SK-N-SH (cell line): ENCODE measurements at regions not wholly inside any gene's neighbourhood (a gene's known extent, or its start where the extent isn't known, plus 50 kb on each side); places are given as distances from the start of the nearest gene placed in this dataset.
A peak's percentile ranks its signal among the peaks of the same experiment; 100 is the strongest.

Experiments used
- CTCF ChIA-PET: fragments of 300-600, 350-600 bp; formaldehyde crosslinking; extraction: SDS; loops from one replicate; lab custom pipeline; 2021; lab: Yijun Ruan, JAX
- POLR2A ChIA-PET: fragments of 350-600 bp; sonication (Branson Sonifier 250); formaldehyde crosslinking; extraction: SDS; loops from one replicate; lab custom pipeline; 2020; ENCODE audit warnings: antibody characterized with exemption, inconsistent platforms; lab: Yijun Ruan, JAX
- DNase-seq: peaks from one replicate; pipeline ENCODE4 v3.0.0; 2012
- H2AFZ ChIP-seq: fragments of 200-600 bp; sonication (generic); 2 replicates; pipeline ENCODE4 v1.8.1; 2016; ENCODE audit warnings: antibody characterized with exemption, mild to moderate bottlenecking, low read depth
- H3F3A ChIP-seq: fragments of 200-600 bp; sonication (generic); replicated peaks from 2 replicates; pipeline ENCODE3; 2016; ENCODE audit warnings: antibody characterized with exemption, mild to moderate bottlenecking; ENCODE audit not compliant: insufficient read depth
- H3K27ac ChIP-seq, 2 experiments: fragments of 200-500 bp in 1 of 2; fragments of 200-600 bp in 1 of 2; sonication (Bioruptor generic) in 1 of 2; sonication (generic), shearing (Covaris generic) in 1 of 2; 2 replicates each; pipeline versions ENCODE4 v1.5.1 to v1.6.1; 2014 to 2016; ENCODE audit warnings: low read depth in 2 of 2, inconsistent platforms in 1 of 2, low read length in 1 of 2, mild to moderate bottlenecking in 1 of 2, mixed read lengths in 1 of 2
- H3K27me3 ChIP-seq: fragments of 200-600 bp; sonication (generic), shearing (Covaris generic); 2 replicates; pipeline ENCODE4 v1.6.1; 2016; ENCODE audit warnings: mixed run types; ENCODE audit not compliant: insufficient read depth
- H3K36me3 ChIP-seq, 2 experiments: fragments of 200-500 bp in 1 of 2; fragments of 200-600 bp in 1 of 2; sonication (Bioruptor generic) in 1 of 2; sonication (generic) in 1 of 2; replicated peaks in 1 of 2; 2 replicates each; pipeline versions ENCODE3 to v1.5.1; 2014 to 2016; ENCODE audit warnings: low read length in 1 of 2, mild to moderate bottlenecking in 1 of 2; ENCODE audit not compliant: insufficient read depth in 2 of 2, control insufficient read depth in 1 of 2
- H3K4me1 ChIP-seq, 2 experiments: fragments of 200-500 bp in 1 of 2; fragments of 200-600 bp in 1 of 2; sonication (Bioruptor generic) in 1 of 2; sonication (generic), shearing (Covaris generic) in 1 of 2; 2 replicates each; pipeline versions ENCODE4 v1.5.1 to v1.6.1; 2014 to 2016; ENCODE audit warnings: low read depth in 1 of 2, low read length in 1 of 2, mixed run types in 1 of 2; ENCODE audit not compliant: insufficient read depth in 2 of 2, control insufficient read depth in 1 of 2
- H3K4me2 ChIP-seq: fragments of 200-600 bp; sonication (generic), shearing (Covaris generic); 2 replicates; pipeline ENCODE4 v1.6.1; 2017; ENCODE audit warnings: mixed run types
- H3K4me3 ChIP-seq, 2 experiments: fragments of 200-500 bp in 1 of 2; fragments of 200-600 bp in 1 of 2; sonication (Bioruptor generic) in 1 of 2; sonication (generic), shearing (Covaris generic) in 1 of 2; 2 replicates each; pipeline versions ENCODE4 v1.5.1 to v1.8.1; 2014 to 2016; ENCODE audit warnings: low read depth in 2 of 2, inconsistent platforms in 1 of 2, low read length in 1 of 2, mild to moderate bottlenecking in 1 of 2, mixed read lengths in 1 of 2, moderate library complexity in 1 of 2
- H3K79me2 ChIP-seq: fragments of 200-600 bp; sonication (generic); 2 replicates; pipeline ENCODE4 v1.8.1; 2017; ENCODE audit warnings: mild to moderate bottlenecking; ENCODE audit not compliant: insufficient read depth
- H3K9ac ChIP-seq: fragments of 200-600 bp; sonication (generic); 2 replicates; pipeline ENCODE4 v1.6.1; 2017; ENCODE audit warnings: mixed run types
- H3K9me2 ChIP-seq: fragments of 200-600 bp; sonication (generic); 2 replicates; pipeline ENCODE4 v1.6.1; 2017; ENCODE audit warnings: mixed run types
- H3K9me3 ChIP-seq: fragments of 200-600 bp; sonication (generic); 2 replicates; pipeline ENCODE4 v1.6.1; 2017; ENCODE audit warnings: mixed run types, mild to moderate bottlenecking, moderate library complexity
- H4K20me1 ChIP-seq: fragments of 200-600 bp; sonication (generic); 2 replicates; pipeline ENCODE4 v1.6.1; 2017; ENCODE audit warnings: mild to moderate bottlenecking, mixed run types; ENCODE audit not compliant: insufficient read depth
- ELF1 ChIP-seq: IDR thresholded peaks from 2 replicates; pipeline ENCODE4 v1.4.0; 2012
- FOXJ3 ChIP-seq: sonication (generic); formaldehyde crosslinking; IDR thresholded peaks from 2 replicates; pipeline ENCODE4 v1.5.1; 2020; ENCODE audit warnings: mild to moderate bottlenecking, missing genetic modification reagents
- GATA2 ChIP-seq: sonication (generic); formaldehyde crosslinking; IDR thresholded peaks from 2 replicates; pipeline ENCODE4 v1.5.0; 2020; ENCODE audit warnings: mild to moderate bottlenecking, missing genetic modification reagents
- JUND ChIP-seq: IDR thresholded peaks from 2 replicates; pipeline ENCODE4 v1.4.0; 2012
- MXI1 ChIP-seq: IDR thresholded peaks from 2 replicates; pipeline ENCODE4 v1.6.1; 2012; ENCODE audit warnings: mild to moderate bottlenecking, low read depth, low read length, improper control_type of control experiment
- NFIC ChIP-seq: IDR thresholded peaks from 2 replicates; pipeline ENCODE4 v1.4.0; 2012; ENCODE audit warnings: borderline replicate concordance
- NRF1 ChIP-seq: IDR thresholded peaks from 2 replicates; pipeline ENCODE4 v1.6.1; 2012; ENCODE audit warnings: low read depth, mild to moderate bottlenecking, low read length
- RAD21 ChIP-seq: IDR thresholded peaks from 2 replicates; pipeline ENCODE4 v1.6.1; 2012; ENCODE audit warnings: mild to moderate bottlenecking, low read length
- RCOR1 ChIP-seq: fragments of 150-350 bp; IDR thresholded peaks from 2 replicates; pipeline ENCODE4 v1.6.1; 2017; ENCODE audit warnings: antibody characterized with exemption, low read length
- SMC3 ChIP-seq: IDR thresholded peaks from 2 replicates; pipeline ENCODE4 v1.6.1; 2012; ENCODE audit warnings: low read depth, low read length, improper control_type of control experiment
- YY1 ChIP-seq: IDR thresholded peaks from 2 replicates; pipeline ENCODE4 v1.4.0; 2012; ENCODE audit warnings: low read depth, mild to moderate bottlenecking
- WGBS: methylation state at CpG from one replicate; pipeline ENCODE4 v1.1.6; 2017; ENCODE audit warnings: low lambda C conversion rate; 5-methylcytosine and 5-hydroxymethylcytosine counted together
- TF ChIP-seq, protein P1 (sequence below): fragments of 200-600 bp; sonication (generic); IDR thresholded peaks from 2 replicates; pipeline ENCODE4 v1.6.1; 2017; ENCODE audit warnings: antibody characterized with exemption, mild to moderate bottlenecking, moderate library complexity
- TF ChIP-seq, protein P2 (sequence below): IDR thresholded peaks from 2 replicates; pipeline ENCODE4 v1.4.0; 2012; ENCODE audit warnings: low read depth, borderline replicate concordance
- TF ChIP-seq, protein P3 (sequence below): IDR thresholded peaks from 2 replicates; pipeline ENCODE4 v1.6.1; 2012; ENCODE audit warnings: mild to moderate bottlenecking, low read depth, low read length, moderate library complexity

DNA sequence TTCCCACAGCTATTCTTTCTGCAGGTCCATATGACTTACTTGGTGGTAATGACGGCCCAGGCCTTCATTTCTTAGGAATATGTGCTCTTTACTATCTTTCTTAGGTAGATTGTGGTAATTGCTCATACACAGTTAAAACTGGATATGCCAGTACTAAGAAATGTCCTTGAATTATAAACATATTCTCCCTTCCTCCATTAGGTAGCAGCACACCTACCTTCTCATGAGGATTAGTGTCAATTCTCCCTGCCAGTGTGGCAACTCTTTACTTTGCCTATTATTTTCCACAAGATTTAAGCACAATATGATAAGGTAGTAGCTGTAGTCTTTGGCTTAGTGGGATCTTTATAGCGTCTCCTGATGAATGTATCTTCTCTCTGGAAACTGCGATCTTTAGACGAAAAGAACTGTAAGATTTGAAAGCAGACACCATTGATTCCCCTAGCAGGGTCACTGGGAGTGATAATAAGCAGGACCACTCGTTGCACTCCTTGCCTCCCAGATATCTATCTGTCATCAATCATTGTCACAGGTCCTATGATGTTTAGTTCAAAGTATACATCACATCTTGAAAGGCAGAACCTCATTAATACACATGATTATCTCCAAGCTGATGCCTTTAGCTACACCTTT lies 1240.7 kb downstream of the C4orf33 start:
- TF ChIP-seq RAD21: peak; percentile 46
- TF ChIP-seq, protein P1, sequence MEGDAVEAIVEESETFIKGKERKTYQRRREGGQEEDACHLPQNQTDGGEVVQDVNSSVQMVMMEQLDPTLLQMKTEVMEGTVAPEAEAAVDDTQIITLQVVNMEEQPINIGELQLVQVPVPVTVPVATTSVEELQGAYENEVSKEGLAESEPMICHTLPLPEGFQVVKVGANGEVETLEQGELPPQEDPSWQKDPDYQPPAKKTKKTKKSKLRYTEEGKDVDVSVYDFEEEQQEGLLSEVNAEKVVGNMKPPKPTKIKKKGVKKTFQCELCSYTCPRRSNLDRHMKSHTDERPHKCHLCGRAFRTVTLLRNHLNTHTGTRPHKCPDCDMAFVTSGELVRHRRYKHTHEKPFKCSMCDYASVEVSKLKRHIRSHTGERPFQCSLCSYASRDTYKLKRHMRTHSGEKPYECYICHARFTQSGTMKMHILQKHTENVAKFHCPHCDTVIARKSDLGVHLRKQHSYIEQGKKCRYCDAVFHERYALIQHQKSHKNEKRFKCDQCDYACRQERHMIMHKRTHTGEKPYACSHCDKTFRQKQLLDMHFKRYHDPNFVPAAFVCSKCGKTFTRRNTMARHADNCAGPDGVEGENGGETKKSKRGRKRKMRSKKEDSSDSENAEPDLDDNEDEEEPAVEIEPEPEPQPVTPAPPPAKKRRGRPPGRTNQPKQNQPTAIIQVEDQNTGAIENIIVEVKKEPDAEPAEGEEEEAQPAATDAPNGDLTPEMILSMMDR: peak; percentile 72
- TF ChIP-seq, protein P2, sequence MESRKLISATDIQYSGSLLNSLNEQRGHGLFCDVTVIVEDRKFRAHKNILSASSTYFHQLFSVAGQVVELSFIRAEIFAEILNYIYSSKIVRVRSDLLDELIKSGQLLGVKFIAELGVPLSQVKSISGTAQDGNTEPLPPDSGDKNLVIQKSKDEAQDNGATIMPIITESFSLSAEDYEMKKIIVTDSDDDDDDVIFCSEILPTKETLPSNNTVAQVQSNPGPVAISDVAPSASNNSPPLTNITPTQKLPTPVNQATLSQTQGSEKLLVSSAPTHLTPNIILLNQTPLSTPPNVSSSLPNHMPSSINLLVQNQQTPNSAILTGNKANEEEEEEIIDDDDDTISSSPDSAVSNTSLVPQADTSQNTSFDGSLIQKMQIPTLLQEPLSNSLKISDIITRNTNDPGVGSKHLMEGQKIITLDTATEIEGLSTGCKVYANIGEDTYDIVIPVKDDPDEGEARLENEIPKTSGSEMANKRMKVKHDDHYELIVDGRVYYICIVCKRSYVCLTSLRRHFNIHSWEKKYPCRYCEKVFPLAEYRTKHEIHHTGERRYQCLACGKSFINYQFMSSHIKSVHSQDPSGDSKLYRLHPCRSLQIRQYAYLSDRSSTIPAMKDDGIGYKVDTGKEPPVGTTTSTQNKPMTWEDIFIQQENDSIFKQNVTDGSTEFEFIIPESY: no peak
- TF ChIP-seq SMC3: peak; percentile 36
- no peaks in the 10 kb centered on the region for H3K9me3 ChIP-seq
- no peak overlapping the region for H3K9ac ChIP-seq
- H2AFZ ChIP-seq: no peak overlapping the region
- DNase-seq: peak; percentile 15
- no peaks in the 10 kb centered on the region for H3K9me2 ChIP-seq
- H4K20me1 ChIP-seq: no peaks in the 10 kb centered on the region
- H3K36me3 ChIP-seq: no peaks in the 10 kb centered on the region
- H3K27me3 ChIP-seq: no peaks in the 10 kb centered on the region
- H3K4me1 ChIP-seq: no peaks in the 10 kb centered on the region
- no peaks in the 10 kb centered on the region for H3K79me2 ChIP-seq
- H3K4me3 ChIP-seq: no peak overlapping the region; a peak in 1 of 4 replicates
- ChIA-PET POLR2A (no interaction called here), CTCF (interaction anchor here (0.6 to 1.9 kb wide), 10 partner anchors 8 to 1662 kb away, joined by 3 to 8 read pairs (median 4); no protein-coding TSS in a partner anchor)
- H3F3A ChIP-seq: no peaks in the 10 kb centered on the region
- H3K4me2 ChIP-seq: no peak overlapping the region
- H3K27ac ChIP-seq: no peak overlapping the region
- 36% methylated on average over 5 of the region's 5 CpGs for WGBS

DNA sequence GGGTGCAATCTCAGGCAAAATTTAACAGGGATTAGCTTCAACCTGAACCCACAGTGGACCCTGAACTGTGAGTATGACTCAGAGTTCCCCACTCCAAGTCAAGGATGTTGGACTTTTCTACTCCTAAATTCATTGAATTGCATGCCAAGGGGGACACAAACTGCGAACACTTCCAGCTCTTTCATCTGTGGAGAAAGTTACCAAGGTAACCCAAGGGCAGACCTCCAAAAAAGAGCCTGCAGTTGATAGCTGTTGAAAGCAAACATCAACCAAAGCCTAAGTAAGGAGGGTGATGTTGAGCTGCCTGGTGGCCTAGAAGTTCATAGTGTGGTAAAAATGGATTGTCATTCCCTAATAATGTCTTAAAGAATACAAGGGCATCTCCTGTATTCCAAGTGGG lies 1242.9 kb downstream of the C4orf33 start:
- Histone ChIP-seq H3K9me3 (no peaks in the 10 kb centered on the region), H3K4me1 (no peaks in the 10 kb centered on the region), H3K4me3 (no peak overlapping the region), H3K27ac (no peak overlapping the region), H3K27me3 (no peaks in the 10 kb centered on the region), H2AFZ (no peak overlapping the region), H3K9me2 (no peaks in the 10 kb centered on the region), H3K9ac (no peak overlapping the region), H3K36me3 (no peaks in the 10 kb centered on the region), H3K79me2 (no peaks in the 10 kb centered on the region), H4K20me1 (no peaks in the 10 kb centered on the region), H3K4me2 (no peak overlapping the region), H3F3A (no peaks in the 10 kb centered on the region)
- CTCF ChIA-PET: no interaction called here
- no peak for DNase-seq
- 0% methylated on average over 1 of the region's 1 CpG for WGBS
- POLR2A ChIA-PET: no interaction called here
- TF ChIP-seq NFIC (no peak), FOXJ3 (CRISPR knock-in tag) (no peak), RCOR1 (no peak), MXI1 (no peak), RAD21 (no peak), NRF1 (no peak), JUND (no peak), ELF1 (no peak), YY1 (no peak), GATA2 (CRISPR knock-in tag) (no peak)
- TF ChIP-seq, protein P1: no peak
- TF ChIP-seq, protein P3, sequence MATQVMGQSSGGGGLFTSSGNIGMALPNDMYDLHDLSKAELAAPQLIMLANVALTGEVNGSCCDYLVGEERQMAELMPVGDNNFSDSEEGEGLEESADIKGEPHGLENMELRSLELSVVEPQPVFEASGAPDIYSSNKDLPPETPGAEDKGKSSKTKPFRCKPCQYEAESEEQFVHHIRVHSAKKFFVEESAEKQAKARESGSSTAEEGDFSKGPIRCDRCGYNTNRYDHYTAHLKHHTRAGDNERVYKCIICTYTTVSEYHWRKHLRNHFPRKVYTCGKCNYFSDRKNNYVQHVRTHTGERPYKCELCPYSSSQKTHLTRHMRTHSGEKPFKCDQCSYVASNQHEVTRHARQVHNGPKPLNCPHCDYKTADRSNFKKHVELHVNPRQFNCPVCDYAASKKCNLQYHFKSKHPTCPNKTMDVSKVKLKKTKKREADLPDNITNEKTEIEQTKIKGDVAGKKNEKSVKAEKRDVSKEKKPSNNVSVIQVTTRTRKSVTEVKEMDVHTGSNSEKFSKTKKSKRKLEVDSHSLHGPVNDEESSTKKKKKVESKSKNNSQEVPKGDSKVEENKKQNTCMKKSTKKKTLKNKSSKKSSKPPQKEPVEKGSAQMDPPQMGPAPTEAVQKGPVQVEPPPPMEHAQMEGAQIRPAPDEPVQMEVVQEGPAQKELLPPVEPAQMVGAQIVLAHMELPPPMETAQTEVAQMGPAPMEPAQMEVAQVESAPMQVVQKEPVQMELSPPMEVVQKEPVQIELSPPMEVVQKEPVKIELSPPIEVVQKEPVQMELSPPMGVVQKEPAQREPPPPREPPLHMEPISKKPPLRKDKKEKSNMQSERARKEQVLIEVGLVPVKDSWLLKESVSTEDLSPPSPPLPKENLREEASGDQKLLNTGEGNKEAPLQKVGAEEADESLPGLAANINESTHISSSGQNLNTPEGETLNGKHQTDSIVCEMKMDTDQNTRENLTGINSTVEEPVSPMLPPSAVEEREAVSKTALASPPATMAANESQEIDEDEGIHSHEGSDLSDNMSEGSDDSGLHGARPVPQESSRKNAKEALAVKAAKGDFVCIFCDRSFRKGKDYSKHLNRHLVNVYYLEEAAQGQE: no peak
